PC-3 (cell line): ENCODE measurements at regions not wholly inside any gene's neighbourhood (a gene's known extent, or its start where the extent isn't known, plus 50 kb on each side); places are given as distances from the start of the nearest gene placed in this dataset.

Experiments
- ATAC-seq: fragments of 200-7000 bp; cut with Tn5 transposase; 2 replicates; pipeline ENCODE4 v1.9.1; 2020; ENCODE audit warnings: mild to moderate bottlenecking, moderate library complexity
- BruUV-seq: library from RNA; stranded (reverse); fragments of 400-500 nt; replicated peaks from 2 replicates; lab custom pipeline; 2021; lab: Mats Ljungman, UMichigan
- CTCF ChIA-PET: fragments of 300-600 bp; sonication (Branson Sonifier 250); formaldehyde crosslinking; loops from one replicate; lab custom pipeline; 2022; ENCODE audit warnings: antibody characterized with exemption; lab: Charles Lee
- POLR2A ChIA-PET: fragments of 300-600 bp; sonication (Branson Sonifier 250); formaldehyde crosslinking; loops from one replicate; lab custom pipeline; 2022; ENCODE audit warnings: antibody characterized with exemption; ENCODE audit not compliant: unreplicated experiment; lab: Charles Lee
- DNase-seq: peaks from one replicate; pipeline ENCODE4 v3.0.0-alpha.2; 2015
- H2AFZ ChIP-seq: fragments of 300-600 bp; sonication (generic); 2 replicates; pipeline ENCODE4 v1.6.0; 2016; ENCODE audit warnings: antibody characterized with exemption, low read length
- H3F3A ChIP-seq: fragments of 300-600 bp; sonication (generic); one replicate; pipeline ENCODE4 v1.6.0; 2017; ENCODE audit warnings: antibody characterized with exemption, low read length, control low read depth, mild to moderate bottlenecking; ENCODE audit not compliant: unreplicated experiment
- H3K27ac ChIP-seq: fragments of 300-600 bp; sonication (generic); 2 replicates; pipeline ENCODE4 v1.5.1; 2016; ENCODE audit warnings: mild to moderate bottlenecking, low read length
- H3K27me3 ChIP-seq: fragments of 300-600 bp; sonication (generic); 2 replicates; pipeline ENCODE4 v1.6.1; 2016; ENCODE audit warnings: low read length, mixed read lengths
- H3K36me3 ChIP-seq: fragments of 300-600 bp; sonication (generic); 2 replicates; pipeline ENCODE4 v1.6.1; 2016; ENCODE audit warnings: low read depth, mixed run types, low read length, mixed read lengths
- H3K4me1 ChIP-seq: fragments of 300-600 bp; sonication (generic); 2 replicates; pipeline ENCODE4 v1.5.1; 2016; ENCODE audit warnings: low read length; ENCODE audit not compliant: insufficient read depth
- H3K4me2 ChIP-seq: fragments of 300-600 bp; sonication (generic); 2 replicates; pipeline ENCODE4 v1.6.0; 2016; ENCODE audit warnings: low read length
- H3K4me3 ChIP-seq: fragments of 300-600 bp; sonication (generic); 2 replicates; pipeline ENCODE4 v1.5.1; 2016; ENCODE audit warnings: mild to moderate bottlenecking, low read length, mixed read lengths
- H3K79me2 ChIP-seq: fragments of 300-600 bp; sonication (generic); 2 replicates; pipeline ENCODE4 v1.6.1; 2017; ENCODE audit warnings: low read length, mixed read lengths
- H3K9ac ChIP-seq: fragments of 300-600 bp; sonication (generic); 2 replicates; pipeline ENCODE4 v1.6.0; 2016; ENCODE audit warnings: mild to moderate bottlenecking, low read length
- H3K9me2 ChIP-seq: fragments of 300-600 bp; sonication (generic); replicated peaks from 2 replicates; pipeline ENCODE4 v1.6.1; 2016; ENCODE audit warnings: mixed run types, low read length, mixed read lengths
- H3K9me3 ChIP-seq: fragments of 300-600 bp; sonication (generic); 2 replicates; pipeline ENCODE4 v1.6.1; 2016; ENCODE audit warnings: low read length, mixed read lengths
- H4K20me1 ChIP-seq: fragments of 300-600 bp; sonication (generic); 2 replicates; pipeline ENCODE4 v1.6.1; 2016; ENCODE audit warnings: low read length, mixed read lengths
- CTCF ChIP-seq: fragments of 300-600 bp; sonication (generic); conservative IDR thresholded peaks from 2 replicates; pipeline ENCODE4 v1.5.1; 2017; ENCODE audit warnings: antibody characterized with exemption, low read depth, mild to moderate bottlenecking, low read length
- EZH2 ChIP-seq: fragments of 300-600 bp; sonication (generic); IDR thresholded peaks from one replicate; pipeline ENCODE4 v1.6.1; 2017; ENCODE audit warnings: antibody characterized with exemption, mild to moderate bottlenecking, low read length; ENCODE audit not compliant: unreplicated experiment
- EZH2phosphoT487 ChIP-seq: fragments of 300-600 bp; sonication (generic); IDR thresholded peaks from 2 replicates; pipeline ENCODE4 v1.6.1; 2018; ENCODE audit warnings: mild to moderate bottlenecking, antibody characterized with exemption, low read length, borderline replicate concordance
- intact Hi-C: fragments of 100-400 bp; cut with micrococcal nuclease; formaldehyde crosslinking; loops from 2 replicates; pipeline ENCODE4 v1.9.0; 2023

GRCh38 chr2:7674606-7675005, 757.4 kb downstream of the RNF144A start:
- H3K27me3 ChIP-seq, result no peaks in the 10 kb centered on the region
- no peak for ATAC-seq
- no peaks in the 10 kb centered on the region for H3K79me2 ChIP-seq
- no peaks in the 10 kb centered on the region for H4K20me1 ChIP-seq
- ChIA-PET POLR2A (no interaction called here), CTCF (interaction anchor here (0.6 kb wide), 1 partner anchor 14 kb away, joined by 3 read pairs; no protein-coding TSS in a partner anchor)
- no peak overlapping the region; the same call in 1 of the 2 replicates for H3K27ac ChIP-seq
- H3K36me3 ChIP-seq, result no peaks in the 10 kb centered on the region
- no peak overlapping the region for H3K4me2 ChIP-seq
- no peak overlapping the region for H2AFZ ChIP-seq
- no peak overlapping the region for H3K9ac ChIP-seq
- H3K4me3 ChIP-seq, result no peak overlapping the region
- 0 out of 2 replicates have a peak, but pooled peaks cover 6% of the 10 kb centered on the region for H3K4me1 ChIP-seq
- H3K9me3 ChIP-seq, result no peaks in the 10 kb centered on the region
- DNase-seq, result no peak
- TF ChIP-seq CTCF, result no peak
- no peak for TF ChIP-seq EZH2phosphoT487
- TF ChIP-seq EZH2, result no peak
- BruUV-seq, result no TSS peak
- intact Hi-C loops, result loop anchor here (5.0 kb wide), 2 partner anchors 577 to 1008 kb away; partner anchors contain the start of gene ID2
- no peaks in the 10 kb centered on the region for H3K9me2 ChIP-seq
- no peaks in the 10 kb centered on the region for H3F3A ChIP-seq

GRCh38 chr2:7676714-7677113, 759.5 kb downstream of the RNF144A start:
- H3K9me3 ChIP-seq, result no peaks in the 10 kb centered on the region
- no peak for DNase-seq
- H4K20me1 ChIP-seq, result no peaks in the 10 kb centered on the region
- no peak overlapping the region for H2AFZ ChIP-seq
- H3K4me1 ChIP-seq, result 0 out of 2 replicates have a peak, but pooled peaks cover 6% of the 10 kb centered on the region
- H3K4me3 ChIP-seq, result no peak overlapping the region
- H3K27ac ChIP-seq, result no peak overlapping the region
- no peak overlapping the region for H3K4me2 ChIP-seq
- H3K9me2 ChIP-seq, result no peaks in the 10 kb centered on the region
- ATAC-seq, result no peak
- intact Hi-C loops, result no loop called here
- no peak overlapping the region for H3K9ac ChIP-seq
- TF ChIP-seq EZH2phosphoT487, result no peak
- TF ChIP-seq CTCF, result no peak
- TF ChIP-seq EZH2, result no peak
- H3K79me2 ChIP-seq, result no peaks in the 10 kb centered on the region
- H3K27me3 ChIP-seq, result no peaks in the 10 kb centered on the region
- BruUV-seq, result no TSS peak
- no peaks in the 10 kb centered on the region for H3K36me3 ChIP-seq
- ChIA-PET POLR2A (no interaction called here), CTCF (no interaction called here)
- H3F3A ChIP-seq, result no peaks in the 10 kb centered on the region

GRCh38 chr2:7681881-7682461, 764.8 kb downstream of the RNF144A start:
- CTCF ChIA-PET, result no interaction called here

More at GRCh38 chr2:7681881-7682461, 764.8 kb downstream of the RNF144A start:
- no peaks in the 10 kb centered on the region for H3K9me3 ChIP-seq
- H3K79me2 ChIP-seq, result no peaks in the 10 kb centered on the region
- no peaks in the 10 kb centered on the region for H3K27me3 ChIP-seq
- no peaks in the 10 kb centered on the region for H4K20me1 ChIP-seq
- TF ChIP-seq CTCF (no peak), EZH2 (no peak), EZH2phosphoT487 (no peak)
- H3K4me3 ChIP-seq, result no peak overlapping the region
- no peak overlapping the region for H3K4me2 ChIP-seq
- H2AFZ ChIP-seq, result no peak overlapping the region
- POLR2A ChIA-PET, result no interaction called here
- no peak for ATAC-seq
- no peak overlapping the region for H3K27ac ChIP-seq
- BruUV-seq, result no TSS peak
- H3K9ac ChIP-seq, result no peak overlapping the region
- no peaks in the 10 kb centered on the region for H3K9me2 ChIP-seq
- H3K36me3 ChIP-seq, result no peaks in the 10 kb centered on the region
- no peak for DNase-seq
- intact Hi-C loops, result no loop called here
- no peaks in the 10 kb centered on the region for H3F3A ChIP-seq
- H3K4me1 ChIP-seq, result peaks cover 16% of the 10 kb centered on the region
